GM12801 (cell line): ENCODE measurements at regions not wholly inside any gene's neighbourhood (a gene's known extent, or its start where the extent isn't known, plus 50 kb on each side); places are given as distances from the start of the nearest gene placed in this dataset.

Experiments used
- CTCF ChIP-seq: IDR thresholded peaks from one replicate; pipeline ENCODE4 v1.5.1; 2011; ENCODE audit warnings: control low read depth; ENCODE audit not compliant: insufficient read length; ENCODE audit errors: extremely low read depth

- no peak for TF ChIP-seq CTCF
These were observed 61.5 kb upstream of the UBL3 start for GRCh38 chr13:29911781-29912418.

GRCh38 chr13:29909975-29910674, 59.7 kb upstream of the UBL3 start:
- no peak for TF ChIP-seq CTCF

GRCh38 chr13:29909081-29909730, 58.8 kb upstream of the UBL3 start:
- no peak for TF ChIP-seq CTCF

GRCh38 chr13:29908416-29909080, 58.1 kb upstream of the UBL3 start:
- no peak for TF ChIP-seq CTCF

GRCh38 chr13:29907670-29908069, 57.3 kb upstream of the UBL3 start:
- TF ChIP-seq CTCF: no peak

- TF ChIP-seq CTCF: no peak
These were observed 56.1 kb upstream of the UBL3 start for GRCh38 chr13:29906432-29907011.

GRCh38 chr13:29905845-29906244, 55.4 kb upstream of the UBL3 start:
- TF ChIP-seq CTCF: no peak
